Gastrocnemius medialis (tissue), 4 donors: ENCODE measurements at regions not wholly inside any gene's neighbourhood (a gene's known extent, or its start where the extent isn't known, plus 50 kb on each side); places are given as distances from the start of the nearest gene placed in this dataset.

Experiments used
- POLR2A ChIP-seq, 2 donors: fragments of 450-650 bp; IDR thresholded peaks; one replicate each; pipeline ENCODE4 v1.6.1; 2017; ENCODE audit warnings: antibody characterized with exemption in 2 of 2, mild to moderate bottlenecking in 2 of 2, moderate library complexity in 2 of 2
- TF ChIP-seq, protein P1 (sequence below), 5 experiments: fragments of 450-650 bp in 3 of 5; fragments of 200-600 bp in 2 of 5; sonication (generic) in 2 of 5; IDR thresholded peaks in 4 of 5; conservative IDR thresholded peaks in 1 of 5; 1 replicate in 4 of 5; 2 replicates in 1 of 5; pipeline ENCODE4 v1.5.1; 2016 to 2019; ENCODE audit warnings: antibody characterized with exemption in 5 of 5, mild to moderate bottlenecking in 3 of 5, moderate library complexity in 3 of 5

DNA sequence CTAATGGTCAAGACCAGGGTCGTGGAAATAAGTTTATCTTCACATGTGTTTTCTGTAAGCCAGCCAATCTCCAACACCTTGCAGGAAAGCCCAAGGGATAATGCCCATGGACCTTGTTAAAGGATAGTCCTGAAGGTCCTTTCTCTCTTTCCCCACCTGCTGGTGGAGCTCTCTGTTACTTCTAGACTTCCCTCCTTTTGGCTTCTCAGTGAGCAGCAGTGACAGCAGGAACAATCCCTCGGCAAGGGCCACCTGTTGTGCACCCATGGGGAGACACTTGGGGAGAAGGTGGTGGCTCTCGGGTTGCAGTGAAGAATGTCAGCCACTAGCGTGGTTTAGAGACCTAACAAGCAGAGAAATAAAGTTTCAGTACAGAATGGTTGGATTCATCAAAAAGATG is 84.0 kb upstream of the OSBPL11 start:
- no peak for TF ChIP-seq POLR2A (IDR thresholded peaks at IDR 0.05)
- TF ChIP-seq, protein P1, sequence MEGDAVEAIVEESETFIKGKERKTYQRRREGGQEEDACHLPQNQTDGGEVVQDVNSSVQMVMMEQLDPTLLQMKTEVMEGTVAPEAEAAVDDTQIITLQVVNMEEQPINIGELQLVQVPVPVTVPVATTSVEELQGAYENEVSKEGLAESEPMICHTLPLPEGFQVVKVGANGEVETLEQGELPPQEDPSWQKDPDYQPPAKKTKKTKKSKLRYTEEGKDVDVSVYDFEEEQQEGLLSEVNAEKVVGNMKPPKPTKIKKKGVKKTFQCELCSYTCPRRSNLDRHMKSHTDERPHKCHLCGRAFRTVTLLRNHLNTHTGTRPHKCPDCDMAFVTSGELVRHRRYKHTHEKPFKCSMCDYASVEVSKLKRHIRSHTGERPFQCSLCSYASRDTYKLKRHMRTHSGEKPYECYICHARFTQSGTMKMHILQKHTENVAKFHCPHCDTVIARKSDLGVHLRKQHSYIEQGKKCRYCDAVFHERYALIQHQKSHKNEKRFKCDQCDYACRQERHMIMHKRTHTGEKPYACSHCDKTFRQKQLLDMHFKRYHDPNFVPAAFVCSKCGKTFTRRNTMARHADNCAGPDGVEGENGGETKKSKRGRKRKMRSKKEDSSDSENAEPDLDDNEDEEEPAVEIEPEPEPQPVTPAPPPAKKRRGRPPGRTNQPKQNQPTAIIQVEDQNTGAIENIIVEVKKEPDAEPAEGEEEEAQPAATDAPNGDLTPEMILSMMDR (IDR thresholded peaks at IDR 0.05 in 4 of 5, conservative IDR thresholded peaks at IDR 0.05 in 1 of 5), result no peak
